Ovary (tissue), 3 donors: ENCODE measurements at regions not wholly inside any gene's neighbourhood (a gene's known extent, or its start where the extent isn't known, plus 50 kb on each side); places are given as distances from the start of the nearest gene placed in this dataset.

Experiments
- CTCF ChIP-seq, 3 donors: fragments of 450-650 bp in 2 of 3; fragments of 200-600 bp in 1 of 3; IDR thresholded peaks; one replicate each; pipeline versions ENCODE4 v1.5.1 to v1.8.0; 2016 to 2022; ENCODE audit warnings: antibody characterized with exemption in 3 of 3, mild to moderate bottlenecking in 1 of 3
- POLR2A ChIP-seq: fragments of 450-650 bp; IDR thresholded peaks from one replicate; pipeline ENCODE4 v1.6.1; 2017; ENCODE audit warnings: antibody characterized with exemption, mild to moderate bottlenecking, moderate library complexity
- donor health status: DM: no; HTN: no; CAD: no.

- TF ChIP-seq POLR2A (no peak), CTCF (IDR thresholded peaks at IDR 0.05) (no peak)
Observed at GRCh38 chr2:212815453-212815852, 276.9 kb upstream of the ERBB4 start.
